H1 (cell line): ENCODE measurements at regions not wholly inside any gene's neighbourhood (a gene's known extent, or its start where the extent isn't known, plus 50 kb on each side); places are given as distances from the start of the nearest gene placed in this dataset.

Experiments used
- CTCF ChIA-PET: fragments of 300-600 bp; sonication (Branson Sonifier 250); formaldehyde crosslinking; loops from one replicate; lab custom pipeline; 2021; ENCODE audit not compliant: partially characterized antibody; lab: Charles Lee
- POLR2A ChIA-PET: fragments of 300-600 bp; sonication (Branson Sonifier 250); formaldehyde crosslinking; loops from one replicate; lab custom pipeline; 2021; ENCODE audit warnings: inconsistent platforms; ENCODE audit not compliant: partially characterized antibody; lab: Charles Lee
- DNase-seq, 2 experiments: peaks; one replicate each; pipeline versions ENCODE4 v3.0.0 to v3.0.0-alpha.2; 2010 to 2022; ENCODE audit warnings: low spot score in 2 of 2, low read depth in 1 of 2, mixed read lengths in 1 of 2
- FAIRE-seq: peaks from 2 replicates; lab custom pipeline; 2011; peaks lifted over from hg19 to GRCh38; lab: Jason Lieb, UNC
- H2AFZ ChIP-seq: 2 replicates; pipeline ENCODE4 v1.8.1; 2012; ENCODE audit warnings: low read length, inconsistent platforms
- H2AK5ac ChIP-seq: 2 replicates; pipeline ENCODE4 v1.6.1; 2013; ENCODE audit warnings: low read depth, low read length
- H2BK120ac ChIP-seq: replicated peaks from 2 replicates; pipeline ENCODE3; 2013; ENCODE audit warnings: low read depth, low read length, inconsistent platforms
- H2BK12ac ChIP-seq: 2 replicates; pipeline ENCODE4 v1.6.1; 2013; ENCODE audit warnings: low read depth, low read length
- H2BK15ac ChIP-seq: 2 replicates; pipeline ENCODE4 v1.6.1; 2013; ENCODE audit warnings: low read length
- H2BK20ac ChIP-seq: 2 replicates; pipeline ENCODE4 v1.6.1; 2013; ENCODE audit warnings: low read length
- H2BK5ac ChIP-seq: 2 replicates; pipeline ENCODE4 v1.6.1; 2013; ENCODE audit warnings: low read depth, low read length
- H3K14ac ChIP-seq: 2 replicates; pipeline ENCODE4 v1.6.1; 2013; ENCODE audit warnings: inconsistent platforms; ENCODE audit not compliant: insufficient read length
- H3K18ac ChIP-seq: 2 replicates; pipeline ENCODE4 v1.6.1; 2013; ENCODE audit warnings: low read length; ENCODE audit errors: extremely low read depth
- H3K23ac ChIP-seq: 2 replicates; pipeline ENCODE4 v1.6.1; 2013; ENCODE audit warnings: inconsistent platforms; ENCODE audit not compliant: insufficient read length
- H3K23me2 ChIP-seq: 2 replicates; pipeline ENCODE4 v1.6.1; 2013; ENCODE audit warnings: low read depth, low read length
- H3K27ac ChIP-seq: 2 replicates; pipeline ENCODE4 v1.6.1; 2011; ENCODE audit warnings: low read depth, low read length, inconsistent platforms
- H3K27me3 ChIP-seq, 4 experiments: replicated peaks in 1 of 4; 1 replicate in 1 of 4; 2 replicates in 3 of 4; pipeline versions ENCODE4 v1.6.1 to v1.8.1; 2011 to 2013; ENCODE audit warnings: low read length in 3 of 4, mild to moderate bottlenecking in 3 of 4, inconsistent platforms in 2 of 4, mixed read lengths in 2 of 4, moderate library complexity in 1 of 4; ENCODE audit not compliant: control insufficient read depth in 3 of 4, insufficient read depth in 3 of 4; ENCODE audit errors: extremely low read depth in 1 of 4
- H3K36me3 ChIP-seq, 4 experiments: 2 replicates each; pipeline versions ENCODE4 v1.6.1 to v1.8.1; 2011 to 2013; ENCODE audit warnings: mild to moderate bottlenecking in 4 of 4, low read length in 3 of 4, moderate library complexity in 2 of 4, control low read depth in 1 of 4, inconsistent platforms in 1 of 4; ENCODE audit not compliant: insufficient read depth in 4 of 4, control insufficient read depth in 2 of 4
- H3K4ac ChIP-seq: replicated peaks from 2 replicates; pipeline ENCODE3; 2013; ENCODE audit warnings: low read length, low read depth, mixed read lengths, inconsistent platforms; ENCODE audit not compliant: insufficient read length
- H3K4me1 ChIP-seq, 4 experiments: replicated peaks in 1 of 4; 1 replicate in 1 of 4; 2 replicates in 3 of 4; pipeline versions ENCODE4 v1.6.1 to v1.8.1; 2011 to 2013; ENCODE audit warnings: low read length in 3 of 4, inconsistent platforms in 2 of 4, mixed read lengths in 1 of 4; ENCODE audit not compliant: insufficient read depth in 4 of 4, control insufficient read depth in 3 of 4
- H3K4me2 ChIP-seq, 2 experiments: 2 replicates each; pipeline versions ENCODE4 v1.6.1 to v1.8.1; 2011 to 2013; ENCODE audit warnings: low read depth in 2 of 2, low read length in 2 of 2, control low read depth in 1 of 2, inconsistent platforms in 1 of 2, mild to moderate bottlenecking in 1 of 2; ENCODE audit not compliant: insufficient read depth in 1 of 2
- H3K4me3 ChIP-seq, 4 experiments: fragments of 200-600, 300-600 bp in 1 of 4; sonication (generic), shearing (Covaris generic), sonication (Bioruptor Twin) in 1 of 4; 2 replicates each; pipeline versions ENCODE4 v1.5.1 to v1.8.1; 2011 to 2016; ENCODE audit warnings: low read length in 4 of 4, low read depth in 3 of 4, control low read depth in 2 of 4, inconsistent platforms in 2 of 4, mild to moderate bottlenecking in 2 of 4, mixed read lengths in 1 of 4, moderate library complexity in 1 of 4; ENCODE audit not compliant: insufficient read depth in 2 of 4; ENCODE audit errors: extremely low read depth in 1 of 4
- H3K56ac ChIP-seq: replicated peaks from 2 replicates; pipeline ENCODE3; 2013; ENCODE audit warnings: low read depth, mild to moderate bottlenecking, mixed read lengths, low read length, inconsistent platforms; ENCODE audit not compliant: insufficient read length
- H3K79me1 ChIP-seq: 2 replicates; pipeline ENCODE4 v1.6.1; 2013; ENCODE audit warnings: low read depth, low read length, control low read depth
- H3K79me2 ChIP-seq, 2 experiments: 2 replicates each; pipeline versions ENCODE4 v1.6.1 to v1.8.1; 2012 to 2013; ENCODE audit warnings: low read length in 2 of 2, mild to moderate bottlenecking in 2 of 2, inconsistent platforms in 1 of 2; ENCODE audit not compliant: insufficient read depth in 2 of 2, control insufficient read depth in 1 of 2
- H3K9ac ChIP-seq, 4 experiments: replicated peaks in 1 of 4; 1 replicate in 1 of 4; 2 replicates in 3 of 4; pipeline versions ENCODE4 v1.6.1 to v1.8.1; 2011 to 2013; ENCODE audit warnings: low read depth in 3 of 4, low read length in 3 of 4, control low read depth in 2 of 4, mild to moderate bottlenecking in 2 of 4, moderate library complexity in 2 of 4, inconsistent platforms in 1 of 4; ENCODE audit errors: extremely low read depth in 1 of 4
- H3K9me3 ChIP-seq, 2 experiments: 2 replicates each; pipeline versions ENCODE4 v1.6.1 to v1.8.1; 2012 to 2013; ENCODE audit warnings: mild to moderate bottlenecking in 2 of 2, moderate library complexity in 2 of 2, control low read depth in 1 of 2, inconsistent platforms in 1 of 2, low read depth in 1 of 2, low read length in 1 of 2, mixed read lengths in 1 of 2; ENCODE audit not compliant: insufficient read depth in 2 of 2
- H4K20me1 ChIP-seq, 2 experiments: replicated peaks in 1 of 2; 2 replicates each; pipeline versions ENCODE3 to v1.8.1; 2011 to 2013; ENCODE audit warnings: inconsistent platforms in 2 of 2, low read length in 2 of 2, mild to moderate bottlenecking in 1 of 2; ENCODE audit not compliant: insufficient read depth in 2 of 2, control insufficient read depth in 1 of 2
- H4K5ac ChIP-seq: 2 replicates; pipeline ENCODE4 v1.6.1; 2013; ENCODE audit warnings: low read length, low read depth, mixed read lengths, inconsistent platforms; ENCODE audit not compliant: insufficient read length
- H4K8ac ChIP-seq: 2 replicates; pipeline ENCODE4 v1.8.0; 2013; ENCODE audit warnings: mild to moderate bottlenecking, moderate library complexity, low read length, inconsistent platforms; ENCODE audit not compliant: insufficient read depth; ENCODE audit errors: extremely low read depth
- H4K91ac ChIP-seq: replicated peaks from 2 replicates; pipeline ENCODE3; 2013; ENCODE audit warnings: low read length, mixed read lengths, inconsistent platforms; ENCODE audit not compliant: insufficient read length
- BACH1 ChIP-seq: IDR thresholded peaks from 2 replicates; pipeline ENCODE4 v1.6.1; 2012; ENCODE audit warnings: low read length, improper control_type of control experiment
- CHD2 ChIP-seq: IDR thresholded peaks from 2 replicates; pipeline ENCODE4 v1.6.1; 2012; ENCODE audit warnings: low read length, improper control_type of control experiment
- HDAC2 ChIP-seq, 2 experiments: fragments of 300-600 bp in 1 of 2; sonication (generic) in 1 of 2; IDR thresholded peaks; 2 replicates each; pipeline ENCODE4 v1.6.1; 2011 to 2012; ENCODE audit warnings: low read depth in 2 of 2, low read length in 2 of 2, mild to moderate bottlenecking in 2 of 2, moderate library complexity in 2 of 2, borderline replicate concordance in 1 of 2, inconsistent platforms in 1 of 2
- SIX5 ChIP-seq: IDR thresholded peaks from 2 replicates; pipeline ENCODE4 v1.6.1; 2011; ENCODE audit warnings: mild to moderate bottlenecking, low read depth, low read length
- WGBS, 2 experiments: shearing (Covaris generic) in 1 of 2; methylation state at CpG; one replicate each; pipeline versions ENCODE4 v1.1.6 to v1.1.7; 2013 to 2015; ENCODE audit warnings: low lambda C conversion rate in 2 of 2, mixed read lengths in 2 of 2, inconsistent platforms in 1 of 2, low coverage in 1 of 2, missing lambda C conversion rate in 1 of 2; ENCODE audit not compliant: insufficient replicate concordance in 2 of 2, insufficient coverage in 1 of 2, insufficient read length in 1 of 2; ENCODE audit errors: extremely low coverage in 1 of 2, missing lambda C conversion rate in 1 of 2; 5-methylcytosine and 5-hydroxymethylcytosine counted together

- H3K56ac ChIP-seq, result no peak overlapping the region
- no peak for TF ChIP-seq BACH1
- no peak for TF ChIP-seq CHD2
- TF ChIP-seq SIX5, result no peak
- TF ChIP-seq HDAC2 (IDR thresholded peaks at IDR 0.05; ENCODE audit: borderline replicate concordance in 1 of 2, low read depth in 2 of 2, low read length in 2 of 2), result no peak
- H3K4me1 ChIP-seq, result peaks cover 0 to 7% (median 1%) of the 10 kb centered on the region in 4 experiments; a peak in 1 of 7 replicates
- H3K23me2 ChIP-seq, result no peaks in the 10 kb centered on the region
- no peak overlapping the region for H2BK20ac ChIP-seq
- no peak overlapping the region for H3K14ac ChIP-seq
- no peak overlapping the region for H3K27ac ChIP-seq
- 63% methylated on average over 3 of the region's 3 CpGs; no CpG with 5 or more reads in 1 of the 2 experiments for WGBS, 2 experiments
- H3K79me1 ChIP-seq, result no peaks in the 10 kb centered on the region
- no peak for FAIRE-seq
- H2BK12ac ChIP-seq, result no peak overlapping the region
- no peak overlapping the region for H3K18ac ChIP-seq
- H3K4me3 ChIP-seq, result no peak overlapping the region
- no peak overlapping the region for H4K8ac ChIP-seq
- no peak overlapping the region for H2AK5ac ChIP-seq
- H4K91ac ChIP-seq, result no peak overlapping the region
- CTCF ChIA-PET, result no interaction called here
- POLR2A ChIA-PET, result no interaction called here
- H3K9ac ChIP-seq, result no peak overlapping the region
- no peak overlapping the region for H3K4ac ChIP-seq
- H2BK15ac ChIP-seq, result no peak overlapping the region
- no peaks in the 10 kb centered on the region for H3K79me2 ChIP-seq
- no peak overlapping the region for H4K5ac ChIP-seq
- H2BK120ac ChIP-seq, result no peak overlapping the region
- no peaks in the 10 kb centered on the region for H4K20me1 ChIP-seq
- no peaks in the 10 kb centered on the region for H3K9me3 ChIP-seq
- no peak overlapping the region for H3K23ac ChIP-seq
- H3K27me3 ChIP-seq, result peaks cover 2 to 19% (median 16%) of the 10 kb centered on the region in 4 experiments; a peak in 5 of 7 replicates
- no peak overlapping the region for H2BK5ac ChIP-seq
- no peaks in the 10 kb centered on the region for H3K36me3 ChIP-seq
- H3K4me2 ChIP-seq, result no peak overlapping the region
- DNase-seq, result no peak
- H2AFZ ChIP-seq, result no peak overlapping the region
Observed at GRCh38 chr10:10530313-10530712, 487.4 kb upstream of the CELF2 start.
